ENCODE measurements at regions not wholly inside any gene's neighbourhood (a gene's known extent, or its start where the extent isn't known, plus 50 kb on each side); places are given as distances from the start of the nearest gene placed in this dataset.
"Not testable (repeated sequence)": the region's sequence is repeated elsewhere in the genome, so short reads cannot be mapped to it uniquely, and the experiment has no call there.

DNA sequence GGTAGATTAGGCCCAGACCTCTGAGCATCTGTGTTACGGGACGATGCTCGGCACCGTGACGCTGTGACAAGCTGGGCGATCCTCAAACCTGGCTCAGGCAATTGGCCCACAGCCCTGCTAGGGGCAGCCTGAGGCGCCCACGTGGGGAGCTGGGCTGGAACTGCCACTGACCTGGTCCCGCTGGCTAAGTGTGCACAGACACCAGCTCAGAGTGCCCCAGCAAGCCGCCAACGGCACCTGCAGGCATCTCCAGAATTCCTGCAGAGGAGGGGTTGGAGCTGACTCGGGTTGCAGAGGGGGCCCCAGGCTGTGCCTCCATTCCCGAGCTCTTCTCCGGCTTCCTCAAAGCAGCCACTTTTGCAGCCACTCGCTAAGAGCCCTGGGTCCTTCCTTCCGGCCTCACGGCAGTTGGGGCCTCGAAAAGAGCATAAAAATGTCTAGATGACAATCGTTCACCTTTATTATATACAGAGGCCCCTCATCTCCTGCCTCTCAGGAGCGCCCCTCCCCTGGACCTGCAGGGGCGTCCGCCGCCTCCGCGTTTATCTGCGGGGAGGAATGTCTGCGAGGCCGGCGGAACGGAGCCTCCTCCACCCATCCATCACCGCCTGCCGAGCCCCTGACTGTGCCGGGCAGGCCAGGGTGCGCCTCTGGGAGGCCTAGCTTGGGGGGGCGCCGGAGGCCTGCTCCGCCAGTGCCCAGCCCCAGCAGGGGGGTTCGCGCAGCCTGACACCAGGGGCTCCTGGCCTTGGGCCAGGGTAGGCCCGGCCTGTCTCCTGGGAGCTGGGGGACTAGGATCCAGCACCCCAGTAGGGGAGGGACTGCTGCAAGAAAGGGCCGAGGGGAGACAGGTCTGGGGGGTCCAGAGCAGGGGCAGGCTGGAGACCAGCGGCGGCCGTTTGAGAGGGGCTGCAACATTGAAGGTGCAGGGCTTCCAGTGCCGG is 144.9 kb downstream of the BARX1 start:
- DNase-seq = no peak

DNA sequence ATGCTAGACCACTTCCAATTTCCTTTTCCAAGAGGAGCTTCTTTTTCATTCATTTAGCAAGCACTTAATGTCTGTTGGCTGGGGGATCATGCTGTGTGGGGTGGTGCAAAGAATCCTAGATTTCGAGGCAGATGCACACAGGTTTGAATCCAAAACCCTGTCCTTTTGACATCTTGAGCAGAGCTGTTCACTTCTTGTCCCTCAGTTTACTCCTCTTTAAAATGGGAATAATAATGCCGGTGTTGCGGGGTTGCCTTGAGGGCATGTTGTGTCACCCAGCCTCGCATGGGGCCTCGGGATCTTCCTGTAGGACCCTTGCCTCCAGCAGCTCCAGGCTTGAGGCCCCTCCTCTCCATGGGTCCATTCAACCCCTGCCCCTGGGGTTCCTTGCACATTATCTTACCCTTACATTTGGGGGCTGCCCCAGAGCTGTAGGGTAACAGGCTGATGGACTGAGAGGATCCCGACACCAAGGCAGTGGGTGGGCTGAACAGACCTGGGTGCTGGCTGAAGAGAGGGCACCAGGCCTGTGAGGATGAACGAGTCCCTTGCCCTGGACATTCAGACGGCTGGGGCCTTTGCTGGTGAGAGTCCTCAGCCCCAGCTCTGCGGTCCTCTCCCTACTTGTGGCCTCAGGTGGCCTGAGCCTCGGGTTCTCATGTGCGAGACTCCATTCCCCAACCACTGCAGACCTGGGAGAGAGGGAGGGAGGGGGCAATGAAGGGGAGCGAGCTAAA is 145.8 kb downstream of the BARX1 start:
- DNase-seq = no peak

GRCh38 chr9:93808115-93809029 is 146.8 kb downstream of the BARX1 start:
- no peak for DNase-seq

DNA sequence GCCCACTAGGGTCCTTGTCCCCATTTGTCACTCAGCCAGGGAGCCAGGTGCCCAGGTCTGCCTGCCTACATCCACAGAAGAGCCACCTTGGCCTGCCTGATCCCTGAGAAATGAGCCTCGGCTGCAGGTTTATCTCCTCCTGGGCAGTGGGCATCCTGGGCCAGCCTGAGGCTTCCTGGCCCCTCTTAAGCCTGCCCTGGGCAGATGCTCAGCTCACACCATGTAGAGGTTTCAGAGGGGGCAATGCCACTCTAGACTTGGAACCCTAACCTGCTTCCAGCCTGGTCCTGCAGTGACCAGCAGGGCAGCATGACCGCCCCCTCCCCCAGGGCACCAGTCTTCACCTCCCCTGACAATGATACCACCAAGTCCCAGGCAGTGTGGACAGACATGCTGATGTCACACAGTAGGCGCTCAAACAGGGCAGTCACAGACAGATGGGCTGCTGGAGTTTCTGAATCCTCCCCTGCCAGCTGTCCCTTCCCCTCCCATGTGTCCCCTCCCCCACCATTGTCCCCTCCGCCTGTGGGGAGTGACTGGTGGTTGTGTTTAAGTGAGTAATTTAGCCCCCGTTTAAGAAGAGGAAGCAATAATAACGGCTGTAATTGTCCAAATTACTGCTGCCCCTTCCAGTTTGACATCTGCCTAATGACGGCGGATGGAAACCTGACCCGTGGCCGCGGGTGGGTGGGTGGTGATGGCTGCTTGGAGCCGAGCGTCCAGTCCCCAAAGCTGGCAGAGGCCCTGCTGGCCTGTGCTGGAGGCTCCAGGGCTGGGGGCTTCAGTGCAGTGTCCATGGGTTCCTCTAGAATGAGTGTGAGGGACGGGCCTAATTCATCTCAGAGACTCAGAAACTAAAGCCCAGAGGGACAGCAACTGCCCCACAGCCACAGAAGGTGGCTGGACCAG is 147.7 kb downstream of the BARX1 start:
- DNase-seq = no peak

DNA sequence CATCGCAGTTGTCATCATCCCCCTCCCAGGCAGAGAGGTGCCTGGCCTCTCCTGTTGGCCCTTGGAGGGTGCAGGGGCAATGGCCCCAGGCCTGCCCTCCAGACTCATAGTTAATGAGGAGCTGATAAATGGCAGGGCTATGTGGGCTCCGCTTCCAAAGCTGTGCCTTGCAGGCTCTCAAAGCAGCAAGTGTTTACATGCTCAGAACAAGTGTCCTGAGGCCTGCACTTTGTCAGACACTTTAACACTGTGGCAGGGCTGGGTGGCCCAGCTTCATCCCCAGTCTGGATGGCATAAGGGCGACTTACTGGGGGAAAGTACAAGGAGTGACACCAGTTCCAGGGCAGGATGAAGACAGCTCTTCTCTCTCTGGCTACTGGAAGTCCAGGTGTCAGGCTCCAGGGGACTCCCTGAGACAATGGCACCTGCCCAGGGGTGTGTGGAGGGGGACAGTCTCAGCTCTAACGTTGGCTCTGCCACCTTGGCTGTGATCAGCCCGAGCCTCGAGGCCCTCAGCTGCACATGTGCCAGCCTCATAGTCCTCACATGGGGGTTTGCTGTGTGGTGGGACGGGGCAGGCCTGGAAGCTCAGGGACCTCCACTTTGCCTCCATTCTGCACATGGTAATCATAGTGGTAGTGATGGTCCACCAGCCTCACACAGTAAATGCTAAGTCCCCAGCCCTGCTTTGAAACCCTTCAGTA is 153.4 kb downstream of the BARX1 start:
- DNase-seq = no peak

DNA sequence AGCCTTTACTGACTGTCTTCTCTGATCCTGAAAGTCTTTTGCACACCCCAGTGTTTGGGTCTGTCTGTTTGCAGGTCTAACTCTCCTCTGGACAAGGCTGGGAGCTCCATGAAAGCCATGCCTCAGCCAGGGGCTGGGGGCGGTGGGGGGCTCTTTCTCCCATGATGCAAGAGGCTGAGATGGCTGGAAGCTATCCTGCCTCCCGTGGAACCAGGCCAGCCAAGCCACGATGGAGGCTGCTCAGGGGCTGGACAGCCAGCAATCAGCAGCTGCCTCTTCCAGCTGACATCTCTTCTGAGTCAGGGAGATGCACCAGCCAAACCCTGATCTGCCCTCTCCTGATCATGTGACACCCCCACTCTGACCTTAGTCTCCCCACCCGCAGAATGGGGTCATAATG is 154.0 kb downstream of the BARX1 start:
- no peak for DNase-seq

DNA sequence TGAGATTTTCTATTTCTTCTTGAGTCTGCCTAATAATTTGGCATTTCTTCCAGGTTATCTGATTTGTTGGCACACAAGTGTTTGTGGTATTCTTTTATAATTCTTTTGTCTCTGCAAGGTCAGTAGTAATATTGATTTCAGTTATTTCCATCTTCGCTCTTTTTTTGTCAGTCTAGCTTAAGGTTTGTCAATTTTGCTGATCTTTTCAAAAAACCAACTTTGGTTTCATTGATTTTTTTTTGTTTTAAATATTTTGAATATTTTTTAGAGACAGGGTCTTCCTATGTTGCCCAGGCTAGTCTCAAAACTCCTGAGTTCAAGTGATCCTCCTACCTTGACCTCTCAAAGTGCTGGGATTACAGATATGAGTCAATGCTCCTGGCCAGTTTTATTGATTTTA is 162.8 kb downstream of the BARX1 start:
- DNase-seq = no peak

- DNase-seq = no peak
These were observed 169.0 kb downstream of the BARX1 start for GRCh38 chr9:93786204-93786603.

- no peak for DNase-seq
These were observed 178.3 kb downstream of the BARX1 start for GRCh38 chr9:93776873-93777272.

GRCh38 chr9:93776256-93776655 is 178.9 kb downstream of the BARX1 start:
- DNase-seq = no peak

GRCh38 chr9:93774331-93775102 is 180.6 kb downstream of the BARX1 start:
- no peak for DNase-seq

DNA sequence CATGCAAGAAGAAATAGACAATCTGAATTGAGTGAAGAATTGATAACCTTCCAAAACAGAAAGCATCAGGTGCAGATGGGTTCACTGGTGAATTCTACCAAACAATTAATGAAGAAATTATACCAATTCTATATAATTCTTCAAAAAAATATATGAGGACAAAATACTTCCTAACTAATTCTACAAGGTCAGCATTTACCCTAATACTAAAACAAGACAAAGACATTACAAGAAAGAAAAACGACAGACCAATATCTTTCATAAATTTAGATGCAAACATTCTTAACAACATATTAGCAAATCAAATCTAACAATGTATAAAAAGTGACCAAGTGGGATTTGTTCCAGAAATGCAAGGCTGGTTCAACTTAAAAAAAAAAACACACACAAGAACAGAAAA is 183.9 kb downstream of the BARX1 start:
- DNase-seq = no peak

- DNase-seq = no peak
These were observed 185.4 kb downstream of the PHF2 start for GRCh38 chr9:93761822-93762221.

DNA sequence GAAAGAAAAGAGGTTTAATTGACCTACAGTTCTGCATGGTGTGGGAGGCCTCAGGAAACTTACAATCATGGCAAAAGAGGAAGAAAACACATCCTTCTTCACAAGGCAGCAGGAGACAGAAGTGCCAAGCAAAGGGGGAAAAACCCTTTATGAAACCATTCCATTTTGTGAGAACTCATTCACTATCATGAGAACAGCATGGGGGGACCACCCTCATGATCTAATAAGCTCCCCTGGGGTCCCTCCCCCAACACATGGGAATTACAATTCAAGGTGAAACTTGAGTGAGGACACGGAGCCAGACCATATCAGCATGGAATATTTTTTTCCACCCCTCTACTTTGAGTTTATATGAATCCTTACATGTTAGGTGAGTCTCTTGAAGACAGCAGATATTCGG is 173.7 kb downstream of the PHF2 start:
- DNase-seq = no peak

DNA sequence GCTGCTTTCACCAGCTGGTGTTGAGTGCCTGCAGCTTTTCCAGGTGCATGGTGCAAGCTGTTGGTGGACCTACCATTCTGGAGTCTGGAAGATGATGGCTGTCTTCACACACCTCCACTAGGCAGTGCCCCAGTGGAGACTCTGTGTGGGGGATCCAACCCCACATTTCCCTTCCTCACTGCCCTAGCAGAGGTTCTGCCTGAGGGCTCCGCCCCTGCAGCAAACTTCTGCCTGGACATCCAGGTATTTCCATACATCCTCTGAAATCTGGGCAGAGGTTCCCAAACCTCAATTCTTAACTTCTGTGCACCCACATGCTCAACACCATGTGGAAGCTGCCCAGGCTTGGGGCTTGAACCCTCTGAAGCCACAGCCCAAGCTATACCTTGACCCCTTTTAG is 172.4 kb downstream of the PHF2 start:
- not testable (repeated sequence) for DNase-seq

DNA sequence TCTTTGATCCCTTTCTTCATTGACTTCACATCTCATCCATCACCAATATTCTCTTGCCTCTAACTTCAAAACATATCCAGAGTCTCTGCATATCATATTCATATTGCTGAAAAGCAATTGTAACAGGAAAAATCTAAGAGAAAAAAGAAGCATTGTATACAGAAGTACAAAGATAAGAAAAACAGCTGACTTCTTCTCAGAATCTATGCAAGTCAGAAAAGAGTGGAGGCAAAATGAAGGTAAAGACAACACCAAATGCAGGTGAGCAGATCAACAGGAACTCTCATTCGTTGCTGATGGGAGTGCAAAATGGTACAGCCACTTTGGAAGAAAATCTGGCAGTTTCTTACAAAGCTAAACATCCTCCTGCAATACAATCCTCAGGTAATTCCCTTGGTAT is 155.6 kb downstream of the PHF2 start:
- no peak for DNase-seq

DNA sequence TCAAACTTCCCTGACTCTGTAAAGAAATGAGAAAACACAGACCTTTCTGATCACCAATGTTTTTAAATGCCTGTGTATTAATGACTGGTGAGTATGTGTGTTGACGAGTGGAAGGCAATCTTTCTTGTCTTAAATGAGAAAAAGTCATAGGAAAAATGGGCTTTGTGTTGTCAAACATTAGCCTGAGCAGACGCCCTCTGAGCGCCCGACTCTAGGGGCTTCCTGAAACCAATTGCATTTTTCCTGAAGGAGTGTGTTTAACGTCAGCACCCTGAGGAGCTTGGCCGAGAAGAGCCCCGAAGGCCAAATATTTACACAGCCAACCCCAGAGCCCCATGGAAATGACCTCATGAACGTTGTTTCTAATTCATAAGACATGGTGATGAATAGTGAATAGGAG is 154.3 kb downstream of the PHF2 start:
- no peak for DNase-seq

- DNase-seq = no peak
These were observed 153.8 kb downstream of the PHF2 start for GRCh38 chr9:93730217-93730616.
